Natural killer cell (primary cell): ENCODE measurements at regions not wholly inside any gene's neighbourhood (a gene's known extent, or its start where the extent isn't known, plus 50 kb on each side); places are given as distances from the start of the nearest gene placed in this dataset.

Source experiments
- ATAC-seq, 3 donors: fragments of 150-1000 bp in 2 of 3; fragments of 200-7000 bp in 1 of 3; cut with Tn5 transposase; 1 replicate in 1 of 3; 2 replicates in 2 of 3; pipeline ENCODE4 v1.10.0; 2021; ENCODE audit warnings: mild to moderate bottlenecking in 2 of 3, moderate library complexity in 2 of 3
- DNase-seq, 2 donors: peaks; one replicate each; pipeline versions ENCODE4 v3.0.0 to v3.0.0-alpha.2; 2013 to 2021; ENCODE audit warnings: mixed read lengths in 1 of 2
- H3K27ac ChIP-seq: one replicate; pipeline ENCODE4 v1.5.1; 2013; ENCODE audit warnings: mild to moderate bottlenecking, low read length
- H3K27me3 ChIP-seq: one replicate; pipeline ENCODE4 v1.6.1; 2013; ENCODE audit warnings: low read length; ENCODE audit not compliant: control insufficient read depth, insufficient read depth
- H3K36me3 ChIP-seq: one replicate; pipeline ENCODE4 v1.6.1; 2013; ENCODE audit warnings: low read length; ENCODE audit not compliant: control insufficient read depth, insufficient read depth
- H3K4me1 ChIP-seq: one replicate; pipeline ENCODE4 v1.6.1; 2013; ENCODE audit warnings: low read length; ENCODE audit not compliant: control insufficient read depth, insufficient read depth
- H3K4me3 ChIP-seq: one replicate; pipeline ENCODE4 v1.5.1; 2013; ENCODE audit warnings: low read length
- H3K9me3 ChIP-seq: one replicate; pipeline ENCODE4 v1.6.1; 2013; ENCODE audit warnings: low read length; ENCODE audit not compliant: control insufficient read depth, insufficient read depth
- H3K27ac Mint-ChIP-seq, 2 donors: one replicate each; pipeline ENCODE4 v1.8.0; 2022; ENCODE audit warnings: mild to moderate bottlenecking in 2 of 2, mixed read lengths in 2 of 2, moderate library complexity in 1 of 2
- H3K27me3 Mint-ChIP-seq, 2 donors: one replicate each; pipeline ENCODE4 v1.8.0; 2022; ENCODE audit warnings: low read depth in 2 of 2, mixed read lengths in 2 of 2
- H3K36me3 Mint-ChIP-seq: one replicate; pipeline ENCODE4 v1.8.0; 2022; ENCODE audit warnings: mixed read lengths
- H3K4me1 Mint-ChIP-seq, 2 donors: one replicate each; pipeline ENCODE4 v1.8.0; 2022; ENCODE audit warnings: mixed read lengths in 2 of 2
- H3K4me3 Mint-ChIP-seq: one replicate; pipeline ENCODE4 v1.8.0; 2022; ENCODE audit warnings: mild to moderate bottlenecking, moderate library complexity, mixed read lengths
- H3K9me3 Mint-ChIP-seq, 2 donors: one replicate each; pipeline ENCODE4 v1.8.0; 2022; ENCODE audit warnings: mixed read lengths in 2 of 2
- WGBS: methylation state at CpG from one replicate; pipeline ENCODE4 v1.1.7; 2013; ENCODE audit warnings: missing lambda C conversion rate; ENCODE audit not compliant: insufficient coverage; 5-methylcytosine and 5-hydroxymethylcytosine counted together
- intact Hi-C: fragments of 100-400 bp; cut with micrococcal nuclease; formaldehyde crosslinking; loops from one replicate; pipeline ENCODE4 v1.14.2; 2022
- TF ChIP-seq, protein P1 (sequence below): fragments of 200-600 bp; IDR thresholded peaks from one replicate; pipeline ENCODE4 v1.8.0; 2022; ENCODE audit warnings: antibody characterized with exemption

GRCh38 chr14:89058697-89059096 is 234.2 kb downstream of the TTC8 start:
- WGBS = 90% methylated on average over 3 of the region's 3 CpGs
- Histone ChIP-seq H3K4me3 (no peak overlapping the region), H3K36me3 (no peaks in the 10 kb centered on the region), H3K27me3 (peaks cover 6% of the 10 kb centered on the region), H3K27ac (no peak overlapping the region), H3K4me1 (no peaks in the 10 kb centered on the region), H3K9me3 (no peaks in the 10 kb centered on the region)
- intact Hi-C loops = no loop called here
- Mint-ChIP-seq H3K27me3 (peaks cover 39 to 83% of the 10 kb centered on the region in 2 donors), H3K4me3 (no peak overlapping the region), H3K4me1 (no peaks in the 10 kb centered on the region), H3K27ac (no peak overlapping the region), H3K36me3 (no peaks in the 10 kb centered on the region), H3K9me3 (no peaks in the 10 kb centered on the region)
- no peak for DNase-seq
- ATAC-seq = no peak
- TF ChIP-seq, protein P1, sequence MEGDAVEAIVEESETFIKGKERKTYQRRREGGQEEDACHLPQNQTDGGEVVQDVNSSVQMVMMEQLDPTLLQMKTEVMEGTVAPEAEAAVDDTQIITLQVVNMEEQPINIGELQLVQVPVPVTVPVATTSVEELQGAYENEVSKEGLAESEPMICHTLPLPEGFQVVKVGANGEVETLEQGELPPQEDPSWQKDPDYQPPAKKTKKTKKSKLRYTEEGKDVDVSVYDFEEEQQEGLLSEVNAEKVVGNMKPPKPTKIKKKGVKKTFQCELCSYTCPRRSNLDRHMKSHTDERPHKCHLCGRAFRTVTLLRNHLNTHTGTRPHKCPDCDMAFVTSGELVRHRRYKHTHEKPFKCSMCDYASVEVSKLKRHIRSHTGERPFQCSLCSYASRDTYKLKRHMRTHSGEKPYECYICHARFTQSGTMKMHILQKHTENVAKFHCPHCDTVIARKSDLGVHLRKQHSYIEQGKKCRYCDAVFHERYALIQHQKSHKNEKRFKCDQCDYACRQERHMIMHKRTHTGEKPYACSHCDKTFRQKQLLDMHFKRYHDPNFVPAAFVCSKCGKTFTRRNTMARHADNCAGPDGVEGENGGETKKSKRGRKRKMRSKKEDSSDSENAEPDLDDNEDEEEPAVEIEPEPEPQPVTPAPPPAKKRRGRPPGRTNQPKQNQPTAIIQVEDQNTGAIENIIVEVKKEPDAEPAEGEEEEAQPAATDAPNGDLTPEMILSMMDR = no peak

DNA sequence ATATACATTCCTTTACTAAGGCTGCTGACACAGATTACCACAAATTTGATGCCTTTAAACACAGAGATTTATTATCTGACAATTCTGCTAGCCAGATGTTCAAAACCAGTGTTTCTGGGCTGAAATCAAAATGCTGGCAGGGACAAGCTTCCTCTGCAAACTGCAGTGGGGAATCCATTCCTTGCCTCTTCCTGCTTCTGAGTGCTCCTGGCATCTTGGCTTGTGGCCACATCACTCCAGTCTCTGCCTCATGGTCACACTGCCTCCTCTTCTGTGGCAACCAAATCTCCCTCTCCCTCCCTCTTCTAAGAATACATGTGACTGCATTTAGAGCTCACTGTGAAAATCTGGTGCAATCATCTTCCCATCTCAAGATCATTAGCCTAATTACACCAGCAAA is 235.7 kb downstream of the TTC8 start:
- no peaks in the 10 kb centered on the region for H3K4me1 Mint-ChIP-seq
- Histone ChIP-seq H3K27me3 (peaks cover 12% of the 10 kb centered on the region), H3K9me3 (no peaks in the 10 kb centered on the region), H3K36me3 (no peaks in the 10 kb centered on the region), H3K4me3 (no peak overlapping the region), H3K27ac (no peak overlapping the region), H3K4me1 (no peaks in the 10 kb centered on the region)
- TF ChIP-seq, protein P1 = no peak
- H3K36me3 Mint-ChIP-seq = no peaks in the 10 kb centered on the region
- ATAC-seq (no peak), DNase-seq (no peak)
- no peaks in the 10 kb centered on the region for H3K9me3 Mint-ChIP-seq
- intact Hi-C loops = no loop called here
- H3K27ac Mint-ChIP-seq = no peak overlapping the region
- H3K4me3 Mint-ChIP-seq = no peak overlapping the region
- peaks cover 47 to 86% of the 10 kb centered on the region in 2 donors for H3K27me3 Mint-ChIP-seq

- H3K4me1 ChIP-seq = no peaks in the 10 kb centered on the region
- H3K9me3 ChIP-seq = no peaks in the 10 kb centered on the region
- Mint-ChIP-seq H3K27me3 (peaks cover 50 to 73% of the 10 kb centered on the region in 2 donors), H3K36me3 (no peaks in the 10 kb centered on the region), H3K9me3 (no peaks in the 10 kb centered on the region), H3K4me3 (no peak overlapping the region), H3K27ac (no peak overlapping the region), H3K4me1 (peaks cover 4% of the 10 kb centered on the region in 2 donors)
- H3K4me3 ChIP-seq = no peak overlapping the region
- intact Hi-C loops = no loop called here
- TF ChIP-seq, protein P1 = no peak
- no CpG with 5 or more reads among the region's 1 CpG for WGBS
- peaks cover 15% of the 10 kb centered on the region for H3K27me3 ChIP-seq
- H3K36me3 ChIP-seq = no peaks in the 10 kb centered on the region
- ATAC-seq (no peak), DNase-seq (no peak)
- no peak overlapping the region for H3K27ac ChIP-seq
These were observed 237.2 kb downstream of the TTC8 start for GRCh38 chr14:89061696-89062095.

- Mint-ChIP-seq H3K27ac (no peak overlapping the region), H3K9me3 (peaks cover 0 to 3% of the 10 kb centered on the region in 2 donors), H3K36me3 (no peaks in the 10 kb centered on the region), H3K4me3 (no peak overlapping the region), H3K4me1 (peaks cover 18 to 19% of the 10 kb centered on the region in 2 donors), H3K27me3 (peaks cover 50 to 57% of the 10 kb centered on the region in 2 donors)
- peaks cover 9% of the 10 kb centered on the region for H3K4me1 ChIP-seq
- DNase-seq = no peak
- WGBS = 67% methylated on average over 1 of the region's 2 CpGs
- no peaks in the 10 kb centered on the region for H3K36me3 ChIP-seq
- H3K27me3 ChIP-seq = peaks cover 19% of the 10 kb centered on the region
- intact Hi-C loops = no loop called here
- no peak overlapping the region for H3K4me3 ChIP-seq
- no peak for ATAC-seq
- H3K27ac ChIP-seq = no peak overlapping the region
- no peaks in the 10 kb centered on the region for H3K9me3 ChIP-seq
- TF ChIP-seq, protein P1 = no peak
These were observed 241.4 kb downstream of the TTC8 start for GRCh38 chr14:89065879-89066278.
